T-helper 1 cell treated with Interleukin-12 subunit alpha and Interleukin-12 subunit beta and Interleukin-4 antibody, amounts not matched to agents 30 μg/mL and 1 μg/mL, for 36 hours (primary cell): ENCODE measurements at regions not wholly inside any gene's neighbourhood (a gene's known extent, or its start where the extent isn't known, plus 50 kb on each side); places are given as distances from the start of the nearest gene placed in this dataset.
"Not testable (repeated sequence)": the region's sequence is repeated elsewhere in the genome, so short reads cannot be mapped to it uniquely, and the experiment has no call there.

Experiments used
- H3K27ac Mint-ChIP-seq: one replicate; pipeline ENCODE4 v1.8.0; 2021; ENCODE audit warnings: mild to moderate bottlenecking, mixed read lengths
- H3K27me3 Mint-ChIP-seq: one replicate; pipeline ENCODE4 v1.8.0; 2021; ENCODE audit warnings: low read depth, mixed read lengths
- H3K36me3 Mint-ChIP-seq: one replicate; pipeline ENCODE4 v1.8.0; 2021; ENCODE audit warnings: low read depth, mixed read lengths
- H3K4me1 Mint-ChIP-seq: one replicate; pipeline ENCODE4 v1.8.0; 2021; ENCODE audit warnings: low read depth, mixed read lengths
- H3K4me3 Mint-ChIP-seq: one replicate; pipeline ENCODE4 v1.8.0; 2021; ENCODE audit warnings: mild to moderate bottlenecking, moderate library complexity, mixed read lengths
- H3K9me3 Mint-ChIP-seq: one replicate; pipeline ENCODE4 v1.8.0; 2021; ENCODE audit warnings: mixed read lengths

- H3K27me3 Mint-ChIP-seq, result no peaks in the 10 kb centered on the region
- no peaks in the 10 kb centered on the region for H3K9me3 Mint-ChIP-seq
- H3K27ac Mint-ChIP-seq, result no peak overlapping the region
- H3K4me1 Mint-ChIP-seq, result peaks cover 16% of the 10 kb centered on the region
- peaks cover 40% of the 10 kb centered on the region for H3K36me3 Mint-ChIP-seq
- H3K4me3 Mint-ChIP-seq, result no peak overlapping the region
Observed at GRCh38 chr6:144477856-144478255, 192.7 kb downstream of the UTRN start.

- Mint-ChIP-seq H3K4me1 (peaks cover 20% of the 10 kb centered on the region), H3K36me3 (peaks cover 43% of the 10 kb centered on the region), H3K9me3 (no peaks in the 10 kb centered on the region), H3K27me3 (no peaks in the 10 kb centered on the region), H3K4me3 (no peak overlapping the region), H3K27ac (peak overlapping the region; percentile 54)
Observed at GRCh38 chr6:144478483-144478882, 193.3 kb downstream of the UTRN start.

- H3K36me3 Mint-ChIP-seq, result peaks cover 42% of the 10 kb centered on the region
- H3K9me3 Mint-ChIP-seq, result no peaks in the 10 kb centered on the region
- H3K27me3 Mint-ChIP-seq, result no peaks in the 10 kb centered on the region
- H3K4me1 Mint-ChIP-seq, result peaks cover 19% of the 10 kb centered on the region
- H3K4me3 Mint-ChIP-seq, result no peak overlapping the region
- H3K27ac Mint-ChIP-seq, result no peak overlapping the region
Observed at GRCh38 chr6:144479991-144480390, 194.9 kb downstream of the UTRN start.

- H3K4me3 Mint-ChIP-seq, result no peak overlapping the region
- H3K4me1 Mint-ChIP-seq, result peaks cover 15% of the 10 kb centered on the region
- peaks cover 43% of the 10 kb centered on the region for H3K36me3 Mint-ChIP-seq
- H3K27ac Mint-ChIP-seq, result no peak overlapping the region
- no peaks in the 10 kb centered on the region for H3K9me3 Mint-ChIP-seq
- no peaks in the 10 kb centered on the region for H3K27me3 Mint-ChIP-seq
Observed at GRCh38 chr6:144480473-144480872, 195.3 kb downstream of the UTRN start.

GRCh38 chr6:144481527-144481926, 196.4 kb downstream of the UTRN start:
- H3K4me1 Mint-ChIP-seq, result peaks cover 15% of the 10 kb centered on the region
- H3K36me3 Mint-ChIP-seq, result peaks cover 44% of the 10 kb centered on the region
- H3K9me3 Mint-ChIP-seq, result no peaks in the 10 kb centered on the region
- H3K27me3 Mint-ChIP-seq, result no peaks in the 10 kb centered on the region
- H3K4me3 Mint-ChIP-seq, result no peak overlapping the region
- H3K27ac Mint-ChIP-seq, result no peak overlapping the region

- Mint-ChIP-seq H3K27me3 (no peaks in the 10 kb centered on the region), H3K9me3 (no peaks in the 10 kb centered on the region), H3K4me3 (no peak overlapping the region), H3K27ac (no peak overlapping the region), H3K4me1 (peaks cover 15% of the 10 kb centered on the region), H3K36me3 (peaks cover 40% of the 10 kb centered on the region)
Observed at GRCh38 chr6:144482142-144482541, 197.0 kb downstream of the UTRN start.

- Mint-ChIP-seq H3K36me3 (peaks cover 26% of the 10 kb centered on the region), H3K4me3 (no peak overlapping the region), H3K9me3 (no peaks in the 10 kb centered on the region), H3K27me3 (no peaks in the 10 kb centered on the region), H3K27ac (no peak overlapping the region), H3K4me1 (peaks cover 12% of the 10 kb centered on the region)
Observed at GRCh38 chr6:144485531-144485930, 200.4 kb downstream of the UTRN start.

- no peaks in the 10 kb centered on the region for H3K4me1 Mint-ChIP-seq
- peaks cover 29% of the 10 kb centered on the region for H3K36me3 Mint-ChIP-seq
- H3K27me3 Mint-ChIP-seq, result no peaks in the 10 kb centered on the region
- H3K9me3 Mint-ChIP-seq, result no peaks in the 10 kb centered on the region
- no peak overlapping the region for H3K27ac Mint-ChIP-seq
- H3K4me3 Mint-ChIP-seq, result no peak overlapping the region
Observed at GRCh38 chr6:144488590-144488989, 203.5 kb downstream of the UTRN start.

- H3K27me3 Mint-ChIP-seq, result no peaks in the 10 kb centered on the region
- no peaks in the 10 kb centered on the region for H3K9me3 Mint-ChIP-seq
- H3K4me1 Mint-ChIP-seq, result peaks cover 12% of the 10 kb centered on the region
- no peak overlapping the region for H3K4me3 Mint-ChIP-seq
- H3K36me3 Mint-ChIP-seq, result peaks cover 39% of the 10 kb centered on the region
- H3K27ac Mint-ChIP-seq, result no peak overlapping the region
Observed at GRCh38 chr6:144493035-144493910, 208.1 kb downstream of the UTRN start.

- Mint-ChIP-seq H3K36me3 (peaks cover 51% of the 10 kb centered on the region), H3K4me1 (peaks cover 12% of the 10 kb centered on the region)
- H3K27me3 Mint-ChIP-seq, H3K4me3 Mint-ChIP-seq, H3K27ac Mint-ChIP-seq, H3K9me3 Mint-ChIP-seq: not testable (repeated sequence)
Observed at GRCh38 chr6:144495076-144495475, 209.9 kb downstream of the UTRN start.

- Mint-ChIP-seq H3K4me3 (no peak overlapping the region), H3K9me3 (no peaks in the 10 kb centered on the region), H3K27me3 (no peaks in the 10 kb centered on the region), H3K4me1 (peaks cover 17% of the 10 kb centered on the region), H3K36me3 (peaks cover 46% of the 10 kb centered on the region), H3K27ac (no peak overlapping the region)
Observed at GRCh38 chr6:144497650-144498049, 212.5 kb downstream of the UTRN start.

GRCh38 chr6:144500892-144501291, 215.8 kb downstream of the UTRN start:
- Mint-ChIP-seq H3K9me3 (peaks cover 25% of the 10 kb centered on the region), H3K4me3 (no peak overlapping the region), H3K27ac (peak overlapping the region; percentile 55), H3K36me3 (peaks cover 68% of the 10 kb centered on the region), H3K4me1 (peaks cover 17% of the 10 kb centered on the region), H3K27me3 (no peaks in the 10 kb centered on the region)

- H3K4me3 Mint-ChIP-seq, H3K4me1 Mint-ChIP-seq, H3K27me3 Mint-ChIP-seq, H3K27ac Mint-ChIP-seq: not testable (repeated sequence)
- peaks cover 37% of the 10 kb centered on the region for H3K9me3 Mint-ChIP-seq
- peaks cover 69% of the 10 kb centered on the region for H3K36me3 Mint-ChIP-seq
Observed at GRCh38 chr6:144505214-144505613, 220.1 kb downstream of the UTRN start.

- not testable (repeated sequence) for H3K4me1 Mint-ChIP-seq, H3K4me3 Mint-ChIP-seq, H3K27me3 Mint-ChIP-seq, H3K27ac Mint-ChIP-seq
- Mint-ChIP-seq H3K36me3 (peaks cover 65% of the 10 kb centered on the region), H3K9me3 (peaks cover 37% of the 10 kb centered on the region)
Observed at GRCh38 chr6:144506051-144506450, 220.9 kb downstream of the UTRN start.

GRCh38 chr6:144507772-144508312, 222.7 kb downstream of the UTRN start:
- peaks cover 62% of the 10 kb centered on the region for H3K36me3 Mint-ChIP-seq
- peaks cover 37% of the 10 kb centered on the region for H3K9me3 Mint-ChIP-seq
- not testable (repeated sequence) for H3K4me1 Mint-ChIP-seq, H3K4me3 Mint-ChIP-seq, H3K27me3 Mint-ChIP-seq, H3K27ac Mint-ChIP-seq
